ENCODE measurements at regions not wholly inside any gene's neighbourhood (a gene's known extent, or its start where the extent isn't known, plus 50 kb on each side); places are given as distances from the start of the nearest gene placed in this dataset.

DNA sequence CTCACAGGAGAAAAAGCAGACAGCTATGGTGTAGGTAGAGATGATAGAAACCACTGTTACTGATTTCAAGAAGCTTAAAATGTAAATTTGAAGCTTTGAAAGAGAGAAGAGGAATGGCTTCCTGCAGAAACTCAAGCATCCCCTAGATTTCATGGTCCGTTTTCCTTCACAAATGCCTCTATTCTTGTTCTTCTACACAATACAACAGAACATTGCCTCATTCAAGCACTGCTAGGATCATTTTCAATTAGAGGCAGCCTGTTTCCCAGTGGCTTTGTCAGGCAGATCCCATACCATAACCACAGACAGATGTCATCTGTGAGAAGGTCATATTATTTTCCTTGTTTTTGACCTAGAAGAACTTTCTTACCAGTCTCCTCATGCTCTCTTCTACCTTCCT, 77.9 kb upstream of the SPRED1 start:
- no peak for DNase-seq (ENCODE audit: low read depth in 1 of 2, low spot score in 2 of 2)
- Histone ChIP-seq H3K4me3 (ENCODE audit: extremely low read depth in 1 of 4, insufficient read depth in 2 of 4, low read depth in 3 of 4, low read length in 4 of 4) (no peak overlapping the region), H4K8ac (ENCODE audit: extremely low read depth, insufficient read depth, low read length) (no peak overlapping the region), H2BK120ac (replicated peaks; ENCODE audit: low read depth, low read length) (no peak overlapping the region), H2BK12ac (ENCODE audit: low read depth, low read length) (no peak overlapping the region), H4K20me1 (replicated peaks in 1 of 2; ENCODE audit: control insufficient read depth in 1 of 2, insufficient read depth in 2 of 2, low read length in 2 of 2) (no peaks in the 10 kb centered on the region), H3K18ac (ENCODE audit: extremely low read depth, low read length) (no peak overlapping the region), H3K4ac (replicated peaks; ENCODE audit: insufficient read length, low read depth, low read length) (no peak overlapping the region), H2BK20ac (ENCODE audit: low read length) (no peak overlapping the region), H3K4me1 (replicated peaks in 1 of 4; ENCODE audit: control insufficient read depth in 3 of 4, insufficient read depth in 4 of 4, low read length in 3 of 4) (peaks cover 0 to 7% (median 3%) of the 10 kb centered on the region in 4 experiments; a peak in 1 of 7 replicates), H3K4me2 (ENCODE audit: insufficient read depth in 1 of 2, low read depth in 2 of 2, low read length in 2 of 2) (no peak overlapping the region), H3K9ac (replicated peaks in 1 of 4; ENCODE audit: extremely low read depth in 1 of 4, low read depth in 3 of 4, low read length in 3 of 4) (no peak overlapping the region), H3K23ac (ENCODE audit: insufficient read length) (no peak overlapping the region), H3K79me1 (ENCODE audit: low read depth, low read length) (no peaks in the 10 kb centered on the region), H3K27me3 (replicated peaks in 1 of 4; ENCODE audit: control insufficient read depth in 3 of 4, extremely low read depth in 1 of 4, insufficient read depth in 3 of 4, low read length in 3 of 4) (no peaks in the 10 kb centered on the region), H3K56ac (replicated peaks; ENCODE audit: insufficient read length, low read depth, low read length) (no peak overlapping the region), H2BK5ac (ENCODE audit: low read depth, low read length) (no peak overlapping the region), H3K9me3 (ENCODE audit: insufficient read depth in 2 of 2, low read depth in 1 of 2, low read length in 1 of 2) (no peaks in the 10 kb centered on the region), H3K14ac (ENCODE audit: insufficient read length) (no peak overlapping the region), H2BK15ac (ENCODE audit: low read length) (no peak overlapping the region), H4K91ac (replicated peaks; ENCODE audit: insufficient read length, low read length) (no peak overlapping the region), H3K27ac (ENCODE audit: low read depth, low read length) (no peak overlapping the region), H2AK5ac (ENCODE audit: low read depth, low read length) (no peak overlapping the region), H3K36me3 (ENCODE audit: control insufficient read depth in 2 of 4, insufficient read depth in 4 of 4, low read length in 3 of 4) (no peaks in the 10 kb centered on the region), H2AFZ (ENCODE audit: low read length) (0 out of 2 replicates have a peak overlapping the region, but pooled peaks have one; percentile 15), H3K79me2 (ENCODE audit: control insufficient read depth in 1 of 2, insufficient read depth in 2 of 2, low read length in 2 of 2) (no peaks in the 10 kb centered on the region), H3K23me2 (ENCODE audit: low read depth, low read length) (no peaks in the 10 kb centered on the region), H4K5ac (ENCODE audit: insufficient read length, low read depth, low read length) (no peak overlapping the region)
- 83% methylated on average over 1 of the region's 1 CpG; no CpG with 5 or more reads in 1 of the 2 experiments for WGBS, 2 experiments (ENCODE audit: extremely low coverage in 1 of 2, insufficient coverage in 1 of 2, insufficient read length in 1 of 2, insufficient replicate concordance in 2 of 2, low coverage in 1 of 2, low lambda C conversion rate in 2 of 2, missing lambda C conversion rate in 1 of 2)
- ChIA-PET POLR2A (ENCODE audit: partially characterized antibody) (no interaction called here), CTCF (ENCODE audit: partially characterized antibody) (interaction anchor here (1.4 kb wide), 1 partner anchor 41 kb away, joined by 3 read pairs; no protein-coding TSS in a partner anchor)
- no peak for FAIRE-seq
- TF ChIP-seq TCF12 (IDR thresholded peaks at IDR 0.05; ENCODE audit: low read depth, low read length) (no peak), SIN3A (conservative IDR thresholded peaks at IDR 0.05 in 1 of 2, IDR thresholded peaks at IDR 0.05 in 1 of 2; ENCODE audit: low read depth in 1 of 2, low read length in 2 of 2) (no peak), CBX8 (IDR thresholded peaks at IDR 0.05; ENCODE audit: borderline replicate concordance, low read depth, low read length) (no peak), SP1 (IDR thresholded peaks at IDR 0.05; ENCODE audit: low read depth, low read length) (no peak), BACH1 (IDR thresholded peaks at IDR 0.05; ENCODE audit: low read length) (no peak), HDAC6 (IDR thresholded peaks at IDR 0.05; ENCODE audit: low read depth, low read length) (no peak), RBBP5 (IDR thresholded peaks at IDR 0.05; ENCODE audit: borderline replicate concordance, low read depth, low read length) (no peak), KDM1A (IDR thresholded peaks at IDR 0.05; ENCODE audit: borderline replicate concordance, low read length) (no peak), CREB1 (IDR thresholded peaks at IDR 0.05) (no peak), KDM5A (IDR thresholded peaks at IDR 0.05; ENCODE audit: low read length) (no peak), SRF (IDR thresholded peaks at IDR 0.05; ENCODE audit: low read depth, low read length) (no peak), EZH2 (IDR thresholded peaks at IDR 0.05; ENCODE audit: low read depth, low read length, severe bottlenecking) (no peak), ZNF274 (IDR thresholded peaks at IDR 0.05; ENCODE audit: borderline replicate concordance, extremely low read depth, low read length) (no peak), SP4 (IDR thresholded peaks at IDR 0.05; ENCODE audit: low read length) (no peak), JUN (IDR thresholded peaks at IDR 0.05; ENCODE audit: low read depth, low read length) (no peak), KDM4A (IDR thresholded peaks at IDR 0.05; ENCODE audit: low read depth, low read length, severe bottlenecking) (no peak), YY1 (IDR thresholded peaks at IDR 0.05; ENCODE audit: low read depth, low read length) (no peak)
